Body of pancreas (tissue), 4 donors: ENCODE measurements at regions not wholly inside any gene's neighbourhood (a gene's known extent, or its start where the extent isn't known, plus 50 kb on each side); places are given as distances from the start of the nearest gene placed in this dataset.

Experiments
- CTCF ChIP-seq, 7 experiments: fragments of 450-650 bp in 4 of 7; fragments of 200-600 bp in 3 of 7; sonication (generic) in 3 of 7; IDR thresholded peaks; one replicate each; pipeline ENCODE4 v1.5.1; 2016 to 2019; ENCODE audit warnings: antibody characterized with exemption in 7 of 7
- POLR2A ChIP-seq, 3 donors: fragments of 450-650 bp; IDR thresholded peaks; one replicate each; pipeline ENCODE4 v1.6.1; 2016; ENCODE audit warnings: antibody characterized with exemption in 3 of 3, mild to moderate bottlenecking in 2 of 3

GRCh38 chr9:75265525-75265972 lies 177.2 kb downstream of the OSTF1 start:
- TF ChIP-seq CTCF (IDR thresholded peaks at IDR 0.05) (peak; percentile 74 to 94 (median 77)), POLR2A (IDR thresholded peaks at IDR 0.05) (no peak)
